ENCODE measurements at regions not wholly inside any gene's neighbourhood (a gene's known extent, or its start where the extent isn't known, plus 50 kb on each side); places are given as distances from the start of the nearest gene placed in this dataset.

DNA sequence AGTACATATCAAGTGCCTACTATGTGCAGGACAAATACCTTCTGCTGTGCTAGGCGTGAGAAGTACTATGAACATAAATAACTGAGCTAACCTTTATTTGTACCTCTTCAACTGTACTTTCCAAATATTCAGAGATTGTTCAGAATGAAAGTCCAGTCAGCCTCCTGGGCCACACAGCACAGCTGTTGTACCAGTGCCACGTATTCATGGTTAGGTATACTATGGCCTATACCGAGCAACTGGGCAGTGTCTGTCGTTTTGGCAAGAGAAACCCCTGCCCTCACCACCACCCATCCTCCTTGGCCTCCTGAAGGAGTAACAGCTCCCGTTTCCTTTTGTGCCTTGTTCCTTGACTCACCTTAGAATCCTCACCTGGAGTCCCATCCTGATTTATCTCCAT lies 53.0 kb downstream of the RASSF10 start:
- no peak for DNase-seq (ENCODE audit: extremely low read depth, low read depth)
- TF ChIP-seq, protein P1, sequence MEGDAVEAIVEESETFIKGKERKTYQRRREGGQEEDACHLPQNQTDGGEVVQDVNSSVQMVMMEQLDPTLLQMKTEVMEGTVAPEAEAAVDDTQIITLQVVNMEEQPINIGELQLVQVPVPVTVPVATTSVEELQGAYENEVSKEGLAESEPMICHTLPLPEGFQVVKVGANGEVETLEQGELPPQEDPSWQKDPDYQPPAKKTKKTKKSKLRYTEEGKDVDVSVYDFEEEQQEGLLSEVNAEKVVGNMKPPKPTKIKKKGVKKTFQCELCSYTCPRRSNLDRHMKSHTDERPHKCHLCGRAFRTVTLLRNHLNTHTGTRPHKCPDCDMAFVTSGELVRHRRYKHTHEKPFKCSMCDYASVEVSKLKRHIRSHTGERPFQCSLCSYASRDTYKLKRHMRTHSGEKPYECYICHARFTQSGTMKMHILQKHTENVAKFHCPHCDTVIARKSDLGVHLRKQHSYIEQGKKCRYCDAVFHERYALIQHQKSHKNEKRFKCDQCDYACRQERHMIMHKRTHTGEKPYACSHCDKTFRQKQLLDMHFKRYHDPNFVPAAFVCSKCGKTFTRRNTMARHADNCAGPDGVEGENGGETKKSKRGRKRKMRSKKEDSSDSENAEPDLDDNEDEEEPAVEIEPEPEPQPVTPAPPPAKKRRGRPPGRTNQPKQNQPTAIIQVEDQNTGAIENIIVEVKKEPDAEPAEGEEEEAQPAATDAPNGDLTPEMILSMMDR (IDR thresholded peaks at IDR 0.05; ENCODE audit: low read depth, low read length), result no peak

DNA sequence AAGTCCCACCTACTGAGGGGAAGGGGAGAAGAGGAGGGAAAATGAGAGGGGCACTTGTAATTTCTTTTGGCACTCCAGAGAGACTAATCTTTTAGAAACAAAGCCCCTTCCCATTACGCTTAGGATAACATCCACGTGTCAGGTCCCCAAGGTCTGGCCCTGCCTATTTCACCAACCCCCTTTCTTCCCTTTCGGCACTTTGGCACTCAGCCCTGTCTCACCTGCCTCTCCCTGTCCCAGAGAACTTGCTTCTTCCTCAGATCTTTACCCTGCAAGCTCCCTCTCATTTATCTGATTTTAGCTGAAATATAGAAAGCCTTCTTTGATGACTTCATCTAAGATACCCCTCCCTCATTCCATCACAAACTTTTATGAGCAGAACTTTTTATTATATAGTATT lies 55.5 kb downstream of the RASSF10 start:
- TF ChIP-seq, protein P1 (IDR thresholded peaks at IDR 0.05; ENCODE audit: low read depth, low read length), result no peak

DNA sequence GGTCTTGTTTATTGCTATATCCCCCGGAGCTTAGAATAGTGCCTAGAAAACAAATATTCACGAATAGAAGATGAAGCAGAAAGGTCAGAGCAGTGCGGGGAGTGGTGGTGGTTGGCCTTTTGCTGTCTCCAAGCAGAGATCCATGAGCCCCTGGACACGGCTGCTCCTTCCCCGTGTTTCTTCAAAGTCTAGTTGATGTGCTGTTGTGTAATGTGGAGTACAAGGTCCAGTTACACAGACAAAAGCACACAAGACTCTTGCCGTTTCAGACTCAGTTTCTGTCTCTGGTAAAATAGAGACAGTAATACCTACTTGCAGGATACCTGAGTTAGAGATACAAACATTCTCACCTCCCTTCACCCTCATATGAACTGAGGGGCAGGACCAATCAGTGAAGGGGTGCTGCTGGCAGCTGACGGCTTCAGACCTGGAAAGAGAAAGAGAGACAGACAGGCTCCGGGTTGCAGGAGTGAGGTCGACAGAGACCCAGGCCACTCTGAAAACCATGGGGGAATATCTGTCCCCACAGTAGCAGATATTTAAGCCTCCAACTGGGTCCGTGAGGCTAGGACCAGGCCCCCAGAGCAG lies 56.2 kb downstream of the RASSF10 start:
- DNase-seq (ENCODE audit: extremely low read depth, low read depth), result no peak
- TF ChIP-seq, protein P1 (IDR thresholded peaks at IDR 0.05; ENCODE audit: low read depth, low read length), result no peak

More for the DNA sequence above, 55.5 kb downstream of the RASSF10 start:
- DNase-seq (ENCODE audit: extremely low read depth, low read depth), result no peak

DNA sequence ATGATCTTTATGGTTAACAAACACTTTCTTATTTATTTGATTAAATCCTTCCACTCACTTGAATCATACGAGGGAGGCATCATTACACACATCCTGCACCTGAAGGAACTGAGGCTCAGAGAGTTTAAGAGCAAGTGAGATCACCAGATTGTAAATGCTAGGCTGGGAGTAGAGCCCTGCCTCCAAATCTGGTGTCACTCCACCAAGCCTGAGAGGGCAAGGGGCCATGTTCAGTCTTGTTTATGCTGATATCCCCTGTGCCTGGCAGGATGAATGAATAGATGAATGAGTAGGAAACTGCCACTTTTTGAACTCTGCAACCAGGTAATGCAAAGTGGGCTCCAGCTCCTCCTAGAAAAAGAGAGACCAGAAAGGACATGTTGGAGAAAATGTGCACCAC lies 59.1 kb downstream of the RASSF10 start:
- TF ChIP-seq, protein P1 (IDR thresholded peaks at IDR 0.05; ENCODE audit: low read depth, low read length), result no peak
- DNase-seq (ENCODE audit: extremely low read depth, low read depth), result no peak

DNA sequence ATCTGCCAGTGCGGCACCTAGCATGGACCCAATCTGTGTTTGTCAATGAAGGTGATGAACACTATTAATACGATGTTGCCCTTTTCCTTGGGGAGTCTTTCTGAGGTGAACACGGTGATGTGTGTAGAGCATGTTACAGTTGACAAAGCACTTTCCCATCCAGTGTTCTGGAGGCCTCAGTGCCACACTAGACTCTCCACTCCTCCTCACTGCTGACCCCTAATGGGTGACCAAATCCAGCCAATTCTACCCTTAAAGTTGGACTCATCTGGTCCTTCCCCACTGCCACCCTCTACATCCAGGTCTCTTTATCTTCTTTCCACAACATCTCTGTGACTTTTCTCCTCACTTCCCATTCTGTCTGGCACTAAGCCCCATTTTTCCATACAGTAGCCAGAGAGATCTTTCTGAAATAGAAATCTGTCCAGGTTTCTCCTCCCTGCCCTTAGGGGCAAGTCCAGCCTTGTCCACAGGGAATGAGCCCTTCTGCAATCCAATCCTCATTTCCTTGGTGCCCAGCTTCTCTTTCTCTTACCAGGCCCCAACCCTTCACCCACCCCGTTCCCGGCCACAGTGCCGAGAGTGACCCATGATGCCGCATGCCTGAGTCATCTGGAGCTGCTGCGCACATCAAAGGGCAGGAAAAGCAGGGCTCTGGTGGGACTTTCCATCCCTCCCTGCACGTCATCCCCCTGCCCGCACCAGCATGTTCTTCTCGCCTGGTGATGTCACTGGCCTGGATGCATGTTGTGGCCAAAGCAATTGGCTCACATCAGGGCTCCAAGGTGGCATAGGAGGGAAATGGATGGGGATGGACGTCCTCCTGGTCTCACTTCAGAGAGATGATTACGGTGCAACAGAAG lies 64.2 kb downstream of the RASSF10 start:
- DNase-seq (ENCODE audit: extremely low read depth, low read depth), result no peak

DNA sequence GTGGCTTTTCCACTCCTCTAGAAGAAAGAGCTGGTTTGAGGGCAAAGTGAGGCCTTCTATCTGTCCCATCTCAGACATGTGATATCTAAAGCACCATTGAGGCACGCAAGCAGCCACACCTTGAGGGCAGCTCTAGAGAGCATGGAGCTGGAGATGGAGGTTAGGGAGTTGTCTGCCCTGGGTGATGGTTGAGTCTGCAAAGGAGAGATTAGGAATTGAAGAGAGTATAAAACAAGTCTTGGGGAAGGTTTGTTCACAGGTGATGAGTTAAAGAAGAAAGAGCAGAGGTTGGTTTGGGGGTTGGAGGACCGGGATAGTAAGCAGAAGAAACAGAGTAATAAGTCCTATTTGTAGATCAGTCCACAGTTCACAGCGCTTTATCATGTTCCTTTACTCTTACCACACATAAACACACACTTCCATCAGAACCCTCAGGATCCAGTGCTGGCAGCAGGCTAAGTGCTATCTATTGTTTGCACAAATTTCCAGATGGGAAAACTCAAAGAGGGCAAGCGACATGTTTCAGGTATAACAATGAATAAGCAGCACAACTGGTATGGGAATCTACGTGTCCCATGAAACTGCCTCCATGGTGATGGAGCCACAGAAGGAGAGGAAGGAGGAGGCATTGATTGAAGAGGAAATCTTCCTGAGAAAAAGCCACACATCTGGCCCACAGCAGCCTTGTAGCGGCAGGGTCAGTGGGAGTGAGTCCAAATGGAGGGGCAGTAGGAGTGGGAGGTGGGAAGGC lies 65.8 kb downstream of the RASSF10 start:
- TF ChIP-seq, protein P1 (IDR thresholded peaks at IDR 0.05; ENCODE audit: low read depth, low read length), result no peak
- no peak for DNase-seq (ENCODE audit: extremely low read depth, low read depth)

More for the DNA sequence above, 64.2 kb downstream of the RASSF10 start:
- TF ChIP-seq, protein P1 (IDR thresholded peaks at IDR 0.05; ENCODE audit: low read depth, low read length), result no peak

DNA sequence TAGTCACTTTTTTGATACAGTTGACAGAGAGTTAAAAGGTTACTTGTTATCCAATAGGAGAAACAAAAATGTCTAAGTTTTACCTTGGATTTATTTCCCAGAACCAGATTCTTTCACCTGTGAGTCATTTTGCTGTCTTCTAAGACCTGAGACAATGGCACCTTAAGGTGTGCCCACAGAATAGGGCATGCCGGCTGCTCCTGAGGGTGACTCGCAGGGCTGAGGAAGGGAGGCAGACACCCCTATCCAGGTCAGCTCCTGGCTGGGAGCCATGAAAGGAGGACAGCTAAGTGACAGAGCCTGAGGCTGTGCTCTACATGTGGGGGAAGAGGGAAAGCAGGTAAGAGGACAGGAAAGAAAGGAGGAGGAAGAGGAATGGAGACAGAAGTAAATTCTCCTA lies 67.8 kb downstream of the RASSF10 start:
- DNase-seq (ENCODE audit: extremely low read depth, low read depth), result no peak
- TF ChIP-seq, protein P1 (IDR thresholded peaks at IDR 0.05; ENCODE audit: low read depth, low read length), result no peak
